ENCODE measurements at regions not wholly inside any gene's neighbourhood (a gene's known extent, or its start where the extent isn't known, plus 50 kb on each side); places are given as distances from the start of the nearest gene placed in this dataset.

DNA sequence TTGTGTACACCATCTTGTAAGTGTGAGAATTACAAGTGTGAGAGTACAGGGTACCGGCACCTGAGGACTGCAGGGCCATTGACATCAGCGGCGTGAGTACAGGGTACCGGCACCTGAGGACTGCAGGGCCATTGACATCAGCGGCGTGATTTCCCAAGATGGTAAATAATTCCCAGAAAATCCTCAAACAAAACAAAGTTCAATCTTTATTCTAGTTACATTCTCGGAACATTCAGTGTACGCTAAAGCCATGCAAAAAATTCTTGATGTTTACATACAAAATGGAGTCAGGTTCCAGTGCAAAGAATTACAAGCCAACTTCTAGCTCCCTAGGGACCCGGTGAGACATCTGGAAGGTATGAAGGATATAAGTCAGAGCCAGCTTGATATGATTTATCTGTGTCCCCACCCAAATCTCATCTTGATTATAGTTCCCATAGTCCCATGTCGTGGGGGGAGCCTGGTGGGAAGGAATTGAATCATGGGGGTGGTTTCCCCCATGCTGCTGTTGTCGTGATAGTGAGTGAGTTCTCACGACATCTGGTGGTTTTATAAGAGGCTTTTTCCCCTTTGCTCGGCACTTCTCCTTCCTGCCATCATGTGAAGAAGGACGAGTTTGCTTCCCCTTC, 172.7 kb downstream of the TTLL2 start (continued):
- no peak for TF ChIP-seq ZNF296 (CRISPR knock-in tag; conservative IDR thresholded peaks at IDR 0.05)
- TF ChIP-seq ZNF709 (CRISPR knock-in tag; IDR thresholded peaks at IDR 0.05) = 0 out of 2 replicates have a peak, but pooled peaks have one; percentile 34
- no peak for TF ChIP-seq TEAD2 (CRISPR knock-in tag; IDR thresholded peaks at IDR 0.05)
- TF ChIP-seq ZNF549 (CRISPR knock-in tag; IDR thresholded peaks at IDR 0.05) = no peak
- no peak for TF ChIP-seq ZNF318 (CRISPR knock-in tag; IDR thresholded peaks at IDR 0.05)
- TF ChIP-seq KDM3A (CRISPR knock-in tag; IDR thresholded peaks at IDR 0.05; ENCODE audit: low read depth) = peak; percentile 69; the same call in 1 of the 2 replicates
- TF ChIP-seq SALL2 (CRISPR knock-in tag; IDR thresholded peaks at IDR 0.05) = 0 out of 2 replicates have a peak, but pooled peaks have one; percentile 44
- TF ChIP-seq, protein P1, sequence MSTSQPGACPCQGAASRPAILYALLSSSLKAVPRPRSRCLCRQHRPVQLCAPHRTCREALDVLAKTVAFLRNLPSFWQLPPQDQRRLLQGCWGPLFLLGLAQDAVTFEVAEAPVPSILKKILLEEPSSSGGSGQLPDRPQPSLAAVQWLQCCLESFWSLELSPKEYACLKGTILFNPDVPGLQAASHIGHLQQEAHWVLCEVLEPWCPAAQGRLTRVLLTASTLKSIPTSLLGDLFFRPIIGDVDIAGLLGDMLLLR (CRISPR knock-in tag; IDR thresholded peaks at IDR 0.05) = no peak
- TF ChIP-seq SAP130 (CRISPR knock-in tag; IDR thresholded peaks at IDR 0.05; ENCODE audit: low read depth) = peak; percentile 72
- no peak for TF ChIP-seq ZBTB34 (CRISPR knock-in tag; IDR thresholded peaks at IDR 0.05)
- TF ChIP-seq ZSCAN31 (CRISPR knock-in tag; IDR thresholded peaks at IDR 0.05; ENCODE audit: low read depth) = 0 out of 2 replicates have a peak, but pooled peaks have one; percentile 30
- no peak for TF ChIP-seq CHD4 (IDR thresholded peaks at IDR 0.05; ENCODE audit: borderline replicate concordance, low read length)
- peak; percentile 44; the same call in 1 of the 2 replicates for TF ChIP-seq GATAD1 (CRISPR knock-in tag; IDR thresholded peaks at IDR 0.05)
- TF ChIP-seq MTF2 (CRISPR knock-in tag; IDR thresholded peaks at IDR 0.05; ENCODE audit: borderline replicate concordance) = no peak
- TF ChIP-seq RXRA (CRISPR knock-in tag; IDR thresholded peaks at IDR 0.05) = peak; percentile 60; the same call in 1 of the 2 replicates
- no peak for TF ChIP-seq U2AF1 (optimal IDR thresholded peaks at IDR 0.05; ENCODE audit: low read depth, low read length)
- TF ChIP-seq, protein P2, sequence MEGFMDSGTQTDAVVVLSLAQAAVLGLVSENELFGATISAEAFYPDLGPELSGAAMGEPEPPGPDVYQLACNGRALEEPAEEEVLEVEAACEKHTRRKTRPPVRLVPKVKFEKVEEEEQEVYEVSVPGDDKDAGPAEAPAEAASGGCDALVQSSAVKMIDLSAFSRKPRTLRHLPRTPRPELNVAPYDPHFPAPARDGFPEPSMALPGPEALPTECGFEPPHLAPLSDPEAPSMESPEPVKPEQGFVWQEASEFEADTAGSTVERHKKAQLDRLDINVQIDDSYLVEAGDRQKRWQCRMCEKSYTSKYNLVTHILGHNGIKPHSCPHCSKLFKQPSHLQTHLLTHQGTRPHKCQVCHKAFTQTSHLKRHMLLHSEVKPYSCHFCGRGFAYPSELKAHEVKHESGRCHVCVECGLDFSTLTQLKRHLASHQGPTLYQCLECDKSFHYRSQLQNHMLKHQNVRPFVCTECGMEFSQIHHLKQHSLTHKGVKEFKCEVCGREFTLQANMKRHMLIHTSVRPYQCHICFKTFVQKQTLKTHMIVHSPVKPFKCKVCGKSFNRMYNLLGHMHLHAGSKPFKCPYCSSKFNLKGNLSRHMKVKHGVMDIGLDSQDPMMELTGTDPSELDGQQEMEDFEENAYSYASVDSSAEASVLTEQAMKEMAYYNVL (CRISPR knock-in tag; IDR thresholded peaks at IDR 0.05; ENCODE audit: borderline replicate concordance) = peak; percentile 24; the same call in 1 of the 2 replicates
